Body of pancreas (tissue), 4 donors: ENCODE measurements at regions not wholly inside any gene's neighbourhood (a gene's known extent, or its start where the extent isn't known, plus 50 kb on each side); places are given as distances from the start of the nearest gene placed in this dataset.

Experiments used
- CTCF ChIP-seq, 7 experiments: fragments of 450-650 bp in 4 of 7; fragments of 200-600 bp in 3 of 7; sonication (generic) in 3 of 7; IDR thresholded peaks; one replicate each; pipeline ENCODE4 v1.5.1; 2016 to 2019; ENCODE audit warnings: antibody characterized with exemption in 7 of 7
- POLR2A ChIP-seq, 3 donors: fragments of 450-650 bp; IDR thresholded peaks; one replicate each; pipeline ENCODE4 v1.6.1; 2016; ENCODE audit warnings: antibody characterized with exemption in 3 of 3, mild to moderate bottlenecking in 2 of 3

DNA sequence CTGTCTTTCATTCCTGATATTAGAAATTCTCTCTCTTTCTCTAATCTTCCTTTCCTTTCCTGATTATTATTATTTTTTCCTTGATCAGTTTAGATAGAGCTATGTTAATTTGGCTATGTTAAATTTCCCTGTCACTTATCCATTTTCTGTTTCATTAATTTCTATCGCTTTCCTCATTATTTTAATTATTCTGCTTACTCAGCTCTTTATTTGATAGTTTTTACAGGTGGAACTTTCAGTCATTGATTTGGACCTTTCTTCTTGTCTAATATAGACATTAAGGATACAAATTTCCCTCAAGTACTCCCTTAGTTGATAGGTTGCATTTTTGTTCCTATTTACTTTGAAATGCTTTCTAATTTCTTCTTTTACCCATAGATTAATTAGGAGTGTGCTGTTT, 442.3 kb downstream of the CDH26 start:
- TF ChIP-seq POLR2A (IDR thresholded peaks at IDR 0.05) = no peak
- TF ChIP-seq CTCF (IDR thresholded peaks at IDR 0.05) = no peak
